GM19328 (cell line): ENCODE measurements at regions not wholly inside any gene's neighbourhood (a gene's known extent, or its start where the extent isn't known, plus 50 kb on each side); places are given as distances from the start of the nearest gene placed in this dataset.

Experiments
- ATAC-seq: cut with Tn5 transposase; IDR thresholded peaks from one replicate; pipeline ENCODE4 v1.9.1; 2021; ENCODE audit warnings: mild to moderate bottlenecking, moderate library complexity; ENCODE audit not compliant: unreplicated experiment

GRCh38 chr14:53330441-53330840 is 177.3 kb upstream of the DDHD1 start:
- ATAC-seq: no peak

DNA sequence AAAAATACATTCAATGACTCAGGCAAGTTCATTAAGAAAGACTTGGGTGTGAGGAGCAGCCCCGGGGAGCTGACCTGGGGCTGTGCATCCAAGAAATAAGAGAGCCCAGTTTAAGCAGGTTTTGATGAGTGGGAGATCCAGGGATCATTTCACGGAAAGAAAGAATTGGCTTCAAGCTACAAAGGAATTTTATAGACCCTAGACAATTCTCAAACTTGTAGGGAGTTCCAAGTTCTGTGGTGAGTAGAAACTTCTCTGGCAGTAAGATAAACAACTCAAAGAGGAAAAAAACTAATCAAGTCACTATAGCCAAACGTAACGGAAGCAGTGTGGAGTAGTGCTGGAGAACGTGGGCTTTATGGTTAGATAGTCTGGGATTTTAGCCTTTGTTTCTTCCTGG is 175.7 kb upstream of the DDHD1 start:
- no peak for ATAC-seq

- ATAC-seq: no peak
These were observed 174.6 kb upstream of the DDHD1 start for GRCh38 chr14:53327716-53328115.

- ATAC-seq: no peak
These were observed 172.2 kb upstream of the DDHD1 start for GRCh38 chr14:53325176-53325806.

GRCh38 chr14:53316504-53316903 is 163.4 kb upstream of the DDHD1 start:
- no peak for ATAC-seq

GRCh38 chr14:53310412-53310811 is 157.3 kb upstream of the DDHD1 start:
- no peak for ATAC-seq

DNA sequence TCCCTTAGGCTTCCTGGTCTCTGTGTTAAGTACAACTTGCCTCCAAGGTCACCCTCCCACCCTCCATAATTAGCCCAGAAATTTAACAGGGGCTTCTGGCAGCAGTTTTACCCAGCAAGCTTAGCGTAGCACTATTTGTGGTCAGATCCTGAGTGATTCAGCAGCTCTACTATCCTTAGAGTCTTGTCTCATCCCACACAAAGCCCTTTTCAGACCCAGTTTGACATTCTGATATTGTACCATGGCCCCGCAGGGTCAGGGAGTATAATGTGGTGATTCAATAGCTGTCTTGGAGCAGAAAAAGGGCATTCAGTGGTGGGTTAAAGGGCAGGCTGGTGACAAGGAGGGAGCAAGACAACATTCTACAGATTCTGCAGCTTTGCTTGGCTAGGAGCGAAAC is 153.8 kb upstream of the DDHD1 start:
- ATAC-seq: no peak

DNA sequence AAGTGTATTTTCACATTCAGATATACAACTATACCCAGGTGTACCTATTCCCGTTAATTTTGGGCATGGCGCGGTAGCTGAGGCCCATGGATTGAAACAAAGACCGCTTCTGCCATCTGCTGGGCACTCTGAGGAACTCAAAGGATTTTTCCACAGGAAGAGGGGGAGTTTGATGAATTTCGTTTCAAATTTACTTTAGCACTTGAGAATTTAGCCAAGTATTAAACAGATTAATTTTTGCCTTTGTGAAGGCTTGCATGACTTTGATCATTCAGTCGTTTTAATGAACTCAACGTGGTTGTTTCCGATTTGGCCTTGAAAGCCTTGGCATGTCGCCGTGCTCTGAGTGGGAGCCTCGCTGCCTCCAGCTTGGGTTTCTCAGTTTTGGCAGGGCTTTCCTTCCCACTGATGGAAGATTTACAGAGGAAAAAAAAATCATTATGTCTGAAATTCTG is 153.2 kb upstream of the DDHD1 start:
- ATAC-seq: no peak

- ATAC-seq: no peak
These were observed 151.7 kb upstream of the DDHD1 start for GRCh38 chr14:53304726-53305381.

DNA sequence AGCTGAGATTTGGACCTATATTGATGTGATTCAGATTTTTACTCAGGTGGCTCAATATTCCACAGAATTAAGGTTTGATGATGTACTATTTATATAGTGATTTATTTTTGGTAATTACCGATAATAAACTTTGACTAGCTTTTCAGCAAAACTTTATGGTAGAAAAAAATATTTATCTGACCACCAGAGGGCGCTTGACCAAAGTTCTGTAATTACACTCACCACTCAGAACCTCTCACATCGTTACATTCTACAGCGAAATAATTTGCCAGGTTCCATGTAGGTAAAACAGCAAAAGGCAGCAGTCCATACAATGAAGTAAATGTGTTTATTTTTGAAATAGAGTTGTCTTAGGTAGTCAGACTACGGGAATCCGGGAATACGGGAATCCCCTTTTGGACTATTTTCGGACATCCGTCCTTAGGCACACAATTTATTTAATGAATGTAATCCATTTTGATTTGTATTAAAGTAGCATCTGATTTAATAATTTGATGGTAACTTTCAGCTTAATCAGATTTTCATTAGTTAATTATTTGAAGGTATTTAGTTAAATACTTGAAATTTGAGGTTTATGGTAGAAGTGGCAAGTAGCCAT is 143.0 kb upstream of the DDHD1 start:
- no peak for ATAC-seq

DNA sequence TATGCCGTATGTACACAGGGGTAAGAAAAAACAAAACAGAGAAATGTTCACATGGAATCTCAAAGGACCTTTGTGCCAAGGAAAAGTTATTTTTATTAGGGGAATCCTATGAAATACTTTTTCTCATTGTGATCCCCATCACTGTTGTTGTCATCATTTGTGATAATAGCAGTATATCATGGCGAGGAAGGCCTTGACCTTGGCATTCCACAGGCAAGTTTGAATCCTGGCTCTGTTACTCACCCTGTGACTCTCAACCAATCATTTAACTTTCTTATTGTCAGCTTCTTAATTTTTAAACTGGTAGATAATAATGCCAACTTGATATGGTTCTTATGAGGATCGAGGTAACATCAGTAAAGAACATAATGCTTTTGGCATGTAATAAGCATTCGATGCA is 142.2 kb upstream of the DDHD1 start:
- ATAC-seq: no peak

DNA sequence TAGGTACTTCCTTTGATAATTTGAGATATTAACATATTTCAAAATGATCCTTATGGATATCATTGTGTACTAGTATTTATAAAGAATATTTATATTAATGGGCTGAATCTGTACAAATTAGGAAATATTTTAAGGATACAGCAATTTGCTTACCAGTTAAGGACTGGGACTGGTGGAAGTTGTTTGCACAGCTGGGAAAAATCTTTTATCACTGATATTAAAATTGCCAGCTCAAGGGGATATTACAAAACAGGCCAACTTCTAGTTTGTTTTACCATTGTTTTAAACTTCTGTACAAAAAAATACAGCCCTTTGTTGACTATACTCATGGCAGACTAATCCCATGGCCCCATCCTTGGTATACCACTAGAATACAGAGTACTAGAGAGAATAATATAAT is 133.2 kb upstream of the DDHD1 start:
- no peak for ATAC-seq

GRCh38 chr14:53285821-53286220 is 132.7 kb upstream of the DDHD1 start:
- ATAC-seq: no peak

DNA sequence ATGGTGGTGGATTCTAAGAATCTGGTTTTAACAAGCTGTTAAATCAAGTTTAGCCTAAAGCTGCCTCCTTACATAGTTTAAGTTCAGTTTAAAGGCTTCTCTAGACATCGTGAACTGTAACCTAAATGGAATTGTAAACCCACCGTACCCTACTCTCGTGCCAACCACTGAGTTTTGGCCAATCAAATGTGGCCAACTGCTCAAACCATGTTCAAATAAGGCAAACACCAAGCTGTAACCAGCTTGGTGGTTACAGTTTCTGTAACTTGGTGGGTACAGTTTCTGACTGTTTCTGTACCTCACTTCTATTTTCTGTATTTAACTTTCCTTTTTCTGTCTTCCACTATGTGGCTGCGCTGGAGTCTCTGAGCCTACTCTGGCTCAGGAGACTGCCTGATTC is 131.9 kb upstream of the DDHD1 start:
- ATAC-seq: no peak

- ATAC-seq: no peak
These were observed 125.7 kb upstream of the DDHD1 start for GRCh38 chr14:53278602-53279506.

- no peak for ATAC-seq
These were observed 120.5 kb upstream of the DDHD1 start for GRCh38 chr14:53273671-53274072.

DNA sequence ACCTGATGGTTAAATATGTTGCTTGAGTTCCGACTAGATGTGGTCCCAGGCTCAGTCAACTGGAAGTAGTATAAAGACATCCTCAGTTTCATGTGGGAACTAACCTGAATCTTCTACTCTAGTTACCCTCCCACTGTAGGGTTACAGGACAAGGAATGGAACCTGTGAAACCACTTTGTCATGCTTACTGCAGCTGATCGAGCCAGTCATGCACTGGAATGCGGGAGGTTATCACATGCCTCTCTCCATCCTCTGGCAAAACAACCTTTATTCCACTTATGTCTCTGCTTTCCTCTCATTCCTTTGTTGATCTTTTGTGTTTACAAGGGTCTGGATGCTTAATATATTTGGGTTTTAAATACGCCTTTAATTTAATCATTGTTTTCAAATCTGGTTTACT is 111.9 kb upstream of the DDHD1 start:
- no peak for ATAC-seq

DNA sequence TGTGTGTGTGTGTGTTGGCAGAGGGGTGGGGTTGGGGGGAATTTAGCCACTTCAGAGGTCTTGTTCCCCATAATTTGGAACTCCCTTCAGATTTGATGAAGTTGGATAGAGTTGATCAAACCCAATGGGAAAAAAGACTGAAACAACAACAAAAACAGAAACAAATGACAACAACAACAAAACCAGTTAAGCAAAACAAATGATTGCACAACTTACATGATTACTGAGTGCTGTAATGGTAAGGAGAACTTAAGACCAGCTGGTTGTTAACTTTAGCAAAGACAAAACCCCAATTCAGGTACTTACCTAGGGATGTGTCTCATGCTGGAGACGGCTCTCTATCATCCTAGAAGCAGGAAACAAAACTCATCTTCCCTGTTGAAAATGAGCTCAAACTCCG is 107.8 kb upstream of the DDHD1 start:
- no peak for ATAC-seq

DNA sequence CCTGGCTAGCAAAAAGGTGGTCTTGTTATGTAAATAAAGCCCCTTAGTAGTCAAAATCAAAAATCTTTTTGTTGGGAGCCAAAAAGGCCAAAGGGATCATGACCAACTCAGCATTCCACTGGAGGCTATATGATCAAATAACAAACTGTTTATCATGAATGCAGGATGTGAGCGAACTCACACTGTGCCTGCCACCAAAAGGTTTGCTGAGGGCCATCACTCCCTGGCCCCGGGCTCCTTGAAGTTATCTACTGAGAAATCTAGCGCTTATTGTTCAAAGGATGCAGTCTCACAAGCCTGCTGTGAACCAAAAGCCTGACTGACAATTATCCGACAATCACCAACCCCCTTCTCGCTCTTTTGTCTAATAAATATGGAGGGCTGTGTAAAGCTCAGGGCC is 107.2 kb upstream of the DDHD1 start:
- ATAC-seq: no peak

DNA sequence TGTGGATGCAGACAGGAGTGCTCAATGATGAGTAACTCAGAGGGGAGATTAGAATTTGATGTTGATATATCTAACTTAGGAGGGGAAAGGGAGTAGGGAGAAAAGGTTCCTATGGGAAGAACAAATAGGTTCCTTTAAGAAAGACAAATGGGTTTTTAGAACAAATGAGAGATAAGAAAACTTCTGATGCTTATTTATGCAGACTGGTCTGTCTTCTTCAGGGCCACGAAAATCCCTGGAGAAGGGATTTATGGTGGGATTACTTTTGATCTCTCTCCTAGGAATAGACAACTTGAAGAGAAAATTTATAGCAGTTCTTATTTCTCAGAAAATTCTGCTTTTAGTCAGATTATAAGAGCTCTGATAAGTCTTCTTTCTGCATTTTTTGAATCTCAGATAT is 99.0 kb upstream of the DDHD1 start:
- no peak for ATAC-seq

GRCh38 chr14:53249059-53249458 is 95.9 kb upstream of the DDHD1 start:
- no peak for ATAC-seq
